WTC11 (cell line): ENCODE measurements at regions not wholly inside any gene's neighbourhood (a gene's known extent, or its start where the extent isn't known, plus 50 kb on each side); places are given as distances from the start of the nearest gene placed in this dataset.

Source experiments
- ATAC-seq: fragments of 200-7000 bp; cut with Tn5 transposase; 2 replicates; pipeline ENCODE4 v1.10.0; 2021; ENCODE audit warnings: mild to moderate bottlenecking, moderate library complexity
- CTCF ChIA-PET: fragments of 300-600 bp; sonication (Branson Sonifier 250); formaldehyde crosslinking; loops from one replicate; lab custom pipeline; 2021; ENCODE audit warnings: antibody characterized with exemption; lab: Charles Lee
- POLR2A ChIA-PET: fragments of 350-600 bp; sonication (Branson Sonifier 250); formaldehyde crosslinking; loops from one replicate; lab custom pipeline; 2021; ENCODE audit warnings: antibody characterized with exemption; lab: Charles Lee
- DNase-seq: peaks from one replicate; pipeline ENCODE4 v3.0.0; 2021; ENCODE audit warnings: low spot score
- H3K27ac Mint-ChIP-seq: 2 replicates; pipeline ENCODE4 v1.8.0; 2021; ENCODE audit warnings: mixed read lengths
- H3K27me3 Mint-ChIP-seq: 2 replicates; pipeline ENCODE4 v1.8.0; 2021; ENCODE audit warnings: low read depth, mild to moderate bottlenecking, moderate library complexity, mixed read lengths
- H3K36me3 Mint-ChIP-seq: 2 replicates; pipeline ENCODE4 v1.8.0; 2021; ENCODE audit warnings: mixed read lengths
- H3K4me1 Mint-ChIP-seq: 2 replicates; pipeline ENCODE4 v1.8.0; 2022; ENCODE audit warnings: mixed read lengths
- H3K4me3 Mint-ChIP-seq: 2 replicates; pipeline ENCODE4 v1.8.0; 2021; ENCODE audit warnings: mild to moderate bottlenecking, moderate library complexity, mixed read lengths
- H3K9me3 Mint-ChIP-seq: 2 replicates; pipeline ENCODE4 v1.8.0; 2021; ENCODE audit warnings: mixed read lengths
- AFF4 ChIP-seq: sonication (generic); formaldehyde crosslinking; IDR thresholded peaks from 2 replicates; pipeline ENCODE4 v1.8.1; 2023; ENCODE audit warnings: mild to moderate bottlenecking, missing genetic modification reagents, borderline replicate concordance
- CREB1 ChIP-seq: sonication (generic); formaldehyde crosslinking; IDR thresholded peaks from 2 replicates; pipeline ENCODE4 v1.8.0; 2023; ENCODE audit warnings: mild to moderate bottlenecking, missing genetic modification reagents
- CREM ChIP-seq: sonication (generic); formaldehyde crosslinking; IDR thresholded peaks from 2 replicates; pipeline ENCODE4 v1.8.1; 2022; ENCODE audit warnings: mild to moderate bottlenecking, missing genetic modification reagents, moderate library complexity
- EMX1 ChIP-seq: fragments of 250-450 bp; sonication (Bioruptor Pico); IDR thresholded peaks from 2 replicates; pipeline ENCODE4 v1.8.0; 2021; ENCODE audit warnings: mild to moderate bottlenecking
- GABPB1 ChIP-seq: sonication (generic); formaldehyde crosslinking; IDR thresholded peaks from 2 replicates; pipeline ENCODE4 v1.8.1; 2023; ENCODE audit warnings: mild to moderate bottlenecking, missing genetic modification reagents
- HMGA2 ChIP-seq: fragments of 250-450 bp; sonication (Bioruptor Pico); IDR thresholded peaks from 2 replicates; pipeline ENCODE4 v1.4.0; 2021; ENCODE audit warnings: mild to moderate bottlenecking, moderate library complexity
- IRF2 ChIP-seq: sonication (generic); formaldehyde crosslinking; IDR thresholded peaks from 2 replicates; pipeline ENCODE4 v1.8.0; 2022; ENCODE audit warnings: low read depth, missing genetic modification reagents, borderline replicate concordance
- JUN ChIP-seq: sonication (generic); formaldehyde crosslinking; IDR thresholded peaks from 2 replicates; pipeline ENCODE4 v1.8.0; 2023; ENCODE audit warnings: mild to moderate bottlenecking, missing genetic modification reagents
- KAT7 ChIP-seq: sonication (generic); formaldehyde crosslinking; IDR thresholded peaks from 2 replicates; pipeline ENCODE4 v1.8.1; 2023; ENCODE audit warnings: missing genetic modification reagents, mild to moderate bottlenecking, borderline replicate concordance
- NFYB ChIP-seq: sonication (generic); formaldehyde crosslinking; conservative IDR thresholded peaks from 2 replicates; pipeline ENCODE4 v1.8.0; 2022; ENCODE audit warnings: low read depth, missing genetic modification reagents
- OVOL2 ChIP-seq: fragments of 250-450 bp; sonication (Bioruptor Pico); IDR thresholded peaks from 2 replicates; pipeline ENCODE4 v1.9.0; 2021; ENCODE audit warnings: mild to moderate bottlenecking, borderline replicate concordance
- ZNF121 ChIP-seq: sonication (generic); formaldehyde crosslinking; IDR thresholded peaks from 2 replicates; pipeline ENCODE4 v1.8.0; 2023; ENCODE audit warnings: missing genetic modification reagents
- ZNF281 ChIP-seq: sonication (generic); formaldehyde crosslinking; IDR thresholded peaks from 2 replicates; pipeline ENCODE4 v1.8.0; 2023; ENCODE audit warnings: mild to moderate bottlenecking, missing genetic modification reagents
- ZNF423 ChIP-seq: fragments of 250-450 bp; sonication (Bioruptor Pico); IDR thresholded peaks from 2 replicates; pipeline ENCODE4 v2.1.2; 2022; ENCODE audit warnings: mild to moderate bottlenecking, moderate library complexity
- ZSCAN18 ChIP-seq: fragments of 250-450 bp; sonication (Bioruptor Pico); IDR thresholded peaks from 2 replicates; pipeline ENCODE4 v2.1.2; 2022; ENCODE audit warnings: mild to moderate bottlenecking, moderate library complexity
- TF ChIP-seq, protein P1 (sequence below): sonication (generic); formaldehyde crosslinking; IDR thresholded peaks from 2 replicates; pipeline ENCODE4 v1.8.1; 2022; ENCODE audit warnings: low read depth, mild to moderate bottlenecking, moderate library complexity, missing genetic modification reagents, borderline replicate concordance
- TF ChIP-seq, protein P2 (sequence below): fragments of 250-450 bp; sonication (Bioruptor Pico); IDR thresholded peaks from 2 replicates; pipeline ENCODE4 v1.9.0; 2021; ENCODE audit warnings: mild to moderate bottlenecking
- TF ChIP-seq, protein P3 (sequence below): sonication (generic); formaldehyde crosslinking; IDR thresholded peaks from 2 replicates; pipeline ENCODE4 v1.8.1; 2023; ENCODE audit warnings: mild to moderate bottlenecking, missing genetic modification reagents
- TF ChIP-seq, protein P4 (sequence below): fragments of 200-600 bp; IDR thresholded peaks from 2 replicates; pipeline ENCODE4 v1.8.0; 2022; ENCODE audit warnings: antibody characterized with exemption

GRCh38 chr4:17194586-17194985, 296.1 kb upstream of the LDB2 start:
- ChIA-PET POLR2A (no interaction called here), CTCF (no interaction called here)
- Mint-ChIP-seq H3K4me3 (no peak overlapping the region), H3K9me3 (peaks cover 30% of the 10 kb centered on the region), H3K4me1 (no peaks in the 10 kb centered on the region), H3K27ac (no peak overlapping the region), H3K36me3 (peaks cover 18% of the 10 kb centered on the region), H3K27me3 (peaks cover 3% of the 10 kb centered on the region)
- DNase-seq (no peak), ATAC-seq (no peak)
- TF ChIP-seq GABPB1 (CRISPR knock-in tag), result no peak
- TF ChIP-seq CREM, result no peak
- TF ChIP-seq, protein P1, sequence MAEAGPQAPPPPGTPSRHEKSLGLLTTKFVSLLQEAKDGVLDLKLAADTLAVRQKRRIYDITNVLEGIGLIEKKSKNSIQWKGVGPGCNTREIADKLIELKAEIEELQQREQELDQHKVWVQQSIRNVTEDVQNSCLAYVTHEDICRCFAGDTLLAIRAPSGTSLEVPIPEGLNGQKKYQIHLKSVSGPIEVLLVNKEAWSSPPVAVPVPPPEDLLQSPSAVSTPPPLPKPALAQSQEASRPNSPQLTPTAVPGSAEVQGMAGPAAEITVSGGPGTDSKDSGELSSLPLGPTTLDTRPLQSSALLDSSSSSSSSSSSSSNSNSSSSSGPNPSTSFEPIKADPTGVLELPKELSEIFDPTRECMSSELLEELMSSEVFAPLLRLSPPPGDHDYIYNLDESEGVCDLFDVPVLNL (CRISPR knock-in tag), result no peak
- no peak for TF ChIP-seq JUN (CRISPR knock-in tag)
- TF ChIP-seq, protein P2, sequence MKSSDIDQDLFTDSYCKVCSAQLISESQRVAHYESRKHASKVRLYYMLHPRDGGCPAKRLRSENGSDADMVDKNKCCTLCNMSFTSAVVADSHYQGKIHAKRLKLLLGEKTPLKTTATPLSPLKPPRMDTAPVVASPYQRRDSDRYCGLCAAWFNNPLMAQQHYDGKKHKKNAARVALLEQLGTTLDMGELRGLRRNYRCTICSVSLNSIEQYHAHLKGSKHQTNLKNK (CRISPR knock-in tag), result no peak
- no peak for TF ChIP-seq ZNF281 (CRISPR knock-in tag)
- no peak for TF ChIP-seq HMGA2 (CRISPR knock-in tag)
- TF ChIP-seq, protein P3, sequence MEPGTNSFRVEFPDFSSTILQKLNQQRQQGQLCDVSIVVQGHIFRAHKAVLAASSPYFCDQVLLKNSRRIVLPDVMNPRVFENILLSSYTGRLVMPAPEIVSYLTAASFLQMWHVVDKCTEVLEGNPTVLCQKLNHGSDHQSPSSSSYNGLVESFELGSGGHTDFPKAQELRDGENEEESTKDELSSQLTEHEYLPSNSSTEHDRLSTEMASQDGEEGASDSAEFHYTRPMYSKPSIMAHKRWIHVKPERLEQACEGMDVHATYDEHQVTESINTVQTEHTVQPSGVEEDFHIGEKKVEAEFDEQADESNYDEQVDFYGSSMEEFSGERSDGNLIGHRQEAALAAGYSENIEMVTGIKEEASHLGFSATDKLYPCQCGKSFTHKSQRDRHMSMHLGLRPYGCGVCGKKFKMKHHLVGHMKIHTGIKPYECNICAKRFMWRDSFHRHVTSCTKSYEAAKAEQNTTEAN (CRISPR knock-in tag), result no peak
- TF ChIP-seq CREB1, result no peak
- no peak for TF ChIP-seq EMX1
- TF ChIP-seq KAT7 (CRISPR knock-in tag), result no peak
- TF ChIP-seq ZNF423 (CRISPR knock-in tag), result no peak
- no peak for TF ChIP-seq OVOL2 (CRISPR knock-in tag)
- TF ChIP-seq IRF2 (CRISPR knock-in tag), result no peak
- no peak for TF ChIP-seq NFYB
- TF ChIP-seq ZNF121 (CRISPR knock-in tag), result no peak
- TF ChIP-seq, protein P4, sequence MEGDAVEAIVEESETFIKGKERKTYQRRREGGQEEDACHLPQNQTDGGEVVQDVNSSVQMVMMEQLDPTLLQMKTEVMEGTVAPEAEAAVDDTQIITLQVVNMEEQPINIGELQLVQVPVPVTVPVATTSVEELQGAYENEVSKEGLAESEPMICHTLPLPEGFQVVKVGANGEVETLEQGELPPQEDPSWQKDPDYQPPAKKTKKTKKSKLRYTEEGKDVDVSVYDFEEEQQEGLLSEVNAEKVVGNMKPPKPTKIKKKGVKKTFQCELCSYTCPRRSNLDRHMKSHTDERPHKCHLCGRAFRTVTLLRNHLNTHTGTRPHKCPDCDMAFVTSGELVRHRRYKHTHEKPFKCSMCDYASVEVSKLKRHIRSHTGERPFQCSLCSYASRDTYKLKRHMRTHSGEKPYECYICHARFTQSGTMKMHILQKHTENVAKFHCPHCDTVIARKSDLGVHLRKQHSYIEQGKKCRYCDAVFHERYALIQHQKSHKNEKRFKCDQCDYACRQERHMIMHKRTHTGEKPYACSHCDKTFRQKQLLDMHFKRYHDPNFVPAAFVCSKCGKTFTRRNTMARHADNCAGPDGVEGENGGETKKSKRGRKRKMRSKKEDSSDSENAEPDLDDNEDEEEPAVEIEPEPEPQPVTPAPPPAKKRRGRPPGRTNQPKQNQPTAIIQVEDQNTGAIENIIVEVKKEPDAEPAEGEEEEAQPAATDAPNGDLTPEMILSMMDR, result no peak
- no peak for TF ChIP-seq ZSCAN18 (CRISPR knock-in tag)
- no peak for TF ChIP-seq AFF4 (CRISPR knock-in tag)
